GM23248 (cell line): ENCODE measurements at regions not wholly inside any gene's neighbourhood (a gene's known extent, or its start where the extent isn't known, plus 50 kb on each side); places are given as distances from the start of the nearest gene placed in this dataset.

Experiments used
- DNase-seq: peaks from one replicate; pipeline ENCODE4 v3.0.0-alpha.2; 2015
- H2AFZ ChIP-seq: fragments of 200-600 bp; sonication (generic); 2 replicates; pipeline ENCODE4 v1.6.1; 2016; ENCODE audit warnings: antibody characterized with exemption
- H3F3A ChIP-seq: fragments of 200-600 bp; sonication (generic); 2 replicates; pipeline ENCODE4 v1.6.1; 2016; ENCODE audit warnings: mild to moderate bottlenecking, antibody characterized with exemption, mixed run types; ENCODE audit not compliant: insufficient read depth
- H3K27ac ChIP-seq: fragments of 200-600 bp; sonication (generic); 2 replicates; pipeline ENCODE4 v1.5.1; 2016; ENCODE audit warnings: mild to moderate bottlenecking
- H3K27me3 ChIP-seq: fragments of 200-600 bp; sonication (generic); replicated peaks from 2 replicates; pipeline ENCODE4 v1.6.1; 2016; ENCODE audit warnings: mild to moderate bottlenecking; ENCODE audit not compliant: insufficient read depth
- H3K36me3 ChIP-seq: fragments of 200-600 bp; sonication (generic); 2 replicates; pipeline ENCODE4 v1.6.1; 2016; ENCODE audit warnings: low read depth, mild to moderate bottlenecking
- H3K4me1 ChIP-seq: fragments of 200-600 bp; sonication (generic); 2 replicates; pipeline ENCODE4 v1.6.1; 2016; ENCODE audit warnings: mild to moderate bottlenecking; ENCODE audit not compliant: insufficient read depth
- H3K4me2 ChIP-seq: fragments of 200-600 bp; sonication (generic); one replicate; pipeline ENCODE4 v1.6.1; 2016; ENCODE audit warnings: mild to moderate bottlenecking; ENCODE audit not compliant: unreplicated experiment
- H3K4me3 ChIP-seq: fragments of 200-600 bp; sonication (generic); 2 replicates; pipeline ENCODE4 v1.5.1; 2016; ENCODE audit warnings: mild to moderate bottlenecking
- H3K79me2 ChIP-seq: fragments of 200-600 bp; sonication (generic); 2 replicates; pipeline ENCODE4 v1.6.1; 2016; ENCODE audit warnings: mild to moderate bottlenecking; ENCODE audit not compliant: insufficient read depth
- H3K9ac ChIP-seq: fragments of 200-600 bp; sonication (generic); 2 replicates; pipeline ENCODE4 v1.6.1; 2016; ENCODE audit warnings: mild to moderate bottlenecking
- H3K9me2 ChIP-seq: fragments of 200-600 bp; sonication (generic); 2 replicates; pipeline ENCODE4 v1.6.1; 2016; ENCODE audit warnings: mixed run types, mild to moderate bottlenecking, moderate library complexity; ENCODE audit not compliant: insufficient read depth
- H3K9me3 ChIP-seq: fragments of 200-600 bp; sonication (generic); one replicate; pipeline ENCODE4 v1.6.1; 2017; ENCODE audit warnings: low read depth
- H4K20me1 ChIP-seq: fragments of 200-600 bp; sonication (generic); 2 replicates; pipeline ENCODE4 v1.6.0; 2016; ENCODE audit not compliant: insufficient read depth
- EZH2 ChIP-seq: fragments of 200-600 bp; sonication (generic); IDR thresholded peaks from 2 replicates; pipeline ENCODE4 v1.6.1; 2018; ENCODE audit warnings: antibody characterized with exemption, mild to moderate bottlenecking; ENCODE audit not compliant: insufficient read depth, poor library complexity, severe bottlenecking
- EZH2phosphoT487 ChIP-seq: fragments of 200-600 bp; sonication (generic); IDR thresholded peaks from 2 replicates; pipeline ENCODE4 v1.6.1; 2018; ENCODE audit warnings: antibody characterized with exemption, moderate library complexity, mild to moderate bottlenecking, low read depth; ENCODE audit not compliant: insufficient read depth
- WGBS, 2 experiments: methylation state at CpG; one replicate each; pipeline ENCODE4 v1.1.6; 2015 to 2017; ENCODE audit warnings: low lambda C conversion rate in 2 of 2, low coverage in 1 of 2; ENCODE audit errors: missing lambda C conversion rate in 2 of 2; 5-methylcytosine and 5-hydroxymethylcytosine counted together
- in situ Hi-C: fragments of 300-500 bp; cut with MboI; formaldehyde crosslinking; loops from 2 replicates; pipeline ENCODE4 v1.15.0; 2020

- Histone ChIP-seq H3K9me3 (no peaks in the 10 kb centered on the region), H3K27me3 (no peaks in the 10 kb centered on the region), H2AFZ (no peak overlapping the region), H3K4me1 (no peaks in the 10 kb centered on the region), H3K4me2 (no peak overlapping the region), H3F3A (no peaks in the 10 kb centered on the region), H4K20me1 (no peaks in the 10 kb centered on the region), H3K4me3 (no peak overlapping the region), H3K9ac (no peak overlapping the region), H3K79me2 (no peaks in the 10 kb centered on the region), H3K36me3 (no peaks in the 10 kb centered on the region), H3K9me2 (no peaks in the 10 kb centered on the region), H3K27ac (no peak overlapping the region)
- no peak for TF ChIP-seq EZH2phosphoT487
- no peak for TF ChIP-seq EZH2
- WGBS, 2 experiments, result 19 to 20% methylated on average over 2 of the region's 2 CpGs
- no peak for DNase-seq
- in situ Hi-C loops, result no loop called here
Measured at GRCh38 chr18:30544141-30544540, 498.4 kb downstream of the DSC3 start.

- Histone ChIP-seq H3K4me3 (no peak overlapping the region), H3K9ac (no peak overlapping the region), H3K4me1 (no peaks in the 10 kb centered on the region), H3K9me3 (no peaks in the 10 kb centered on the region), H3K27ac (no peak overlapping the region), H3K4me2 (no peak overlapping the region), H3K79me2 (no peaks in the 10 kb centered on the region), H4K20me1 (no peaks in the 10 kb centered on the region), H3K36me3 (no peaks in the 10 kb centered on the region), H3K27me3 (no peaks in the 10 kb centered on the region), H2AFZ (no peak overlapping the region), H3F3A (no peaks in the 10 kb centered on the region), H3K9me2 (no peaks in the 10 kb centered on the region)
- no peak for DNase-seq
- TF ChIP-seq EZH2phosphoT487, result no peak
- TF ChIP-seq EZH2, result no peak
- in situ Hi-C loops, result no loop called here
- WGBS, 2 experiments, result 7 to 11% methylated on average over 1 of the region's 1 CpG
Measured at GRCh38 chr18:30533716-30534115, 508.8 kb downstream of the DSC3 start.

GRCh38 chr18:30527917-30528316 is 514.6 kb downstream of the DSC3 start:
- no peaks in the 10 kb centered on the region for H3K36me3 ChIP-seq
- TF ChIP-seq EZH2phosphoT487 (no peak), EZH2 (no peak)
- no peaks in the 10 kb centered on the region for H4K20me1 ChIP-seq
- no peak overlapping the region for H3K9ac ChIP-seq
- DNase-seq, result no peak
- in situ Hi-C loops, result no loop called here
- H3K4me3 ChIP-seq, result no peak overlapping the region
- H3K4me1 ChIP-seq, result no peaks in the 10 kb centered on the region
- WGBS, 2 experiments, result 0 to 4% methylated on average over 1 of the region's 1 CpG
- H3F3A ChIP-seq, result no peaks in the 10 kb centered on the region
- H2AFZ ChIP-seq, result no peak overlapping the region
- H3K27me3 ChIP-seq, result no peaks in the 10 kb centered on the region
- H3K27ac ChIP-seq, result no peak overlapping the region
- no peak overlapping the region for H3K4me2 ChIP-seq
- no peaks in the 10 kb centered on the region for H3K79me2 ChIP-seq
- H3K9me3 ChIP-seq, result no peaks in the 10 kb centered on the region
- H3K9me2 ChIP-seq, result no peaks in the 10 kb centered on the region

GRCh38 chr18:30527226-30527625 is 515.3 kb downstream of the DSC3 start:
- no peaks in the 10 kb centered on the region for H3K27me3 ChIP-seq
- H3K4me2 ChIP-seq, result no peak overlapping the region
- no peaks in the 10 kb centered on the region for H3K9me2 ChIP-seq
- H3K4me1 ChIP-seq, result no peaks in the 10 kb centered on the region
- no peak for TF ChIP-seq EZH2
- TF ChIP-seq EZH2phosphoT487, result no peak
- no peak overlapping the region for H2AFZ ChIP-seq
- no peaks in the 10 kb centered on the region for H3K79me2 ChIP-seq
- H3F3A ChIP-seq, result no peaks in the 10 kb centered on the region
- no peak for DNase-seq
- H3K27ac ChIP-seq, result no peak overlapping the region
- H3K36me3 ChIP-seq, result no peaks in the 10 kb centered on the region
- no peak overlapping the region for H3K9ac ChIP-seq
- H3K4me3 ChIP-seq, result no peak overlapping the region
- H4K20me1 ChIP-seq, result no peaks in the 10 kb centered on the region
- in situ Hi-C loops, result no loop called here
- no peaks in the 10 kb centered on the region for H3K9me3 ChIP-seq
- 32 to 35% methylated on average over 1 of the region's 1 CpG for WGBS, 2 experiments

GRCh38 chr18:30522288-30522929 is 520.1 kb downstream of the DSC3 start:
- Histone ChIP-seq H3F3A (no peaks in the 10 kb centered on the region), H3K9me3 (no peaks in the 10 kb centered on the region), H3K4me2 (no peak overlapping the region), H2AFZ (no peak overlapping the region), H3K27me3 (no peaks in the 10 kb centered on the region), H3K9ac (no peak overlapping the region), H3K4me1 (no peaks in the 10 kb centered on the region), H3K4me3 (no peak overlapping the region), H4K20me1 (no peaks in the 10 kb centered on the region), H3K79me2 (no peaks in the 10 kb centered on the region), H3K9me2 (no peaks in the 10 kb centered on the region), H3K27ac (no peak overlapping the region), H3K36me3 (no peaks in the 10 kb centered on the region)
- in situ Hi-C loops, result no loop called here
- no peak for DNase-seq
- TF ChIP-seq EZH2 (no peak), EZH2phosphoT487 (no peak)
- WGBS, 2 experiments, result 6 to 16% methylated on average over 4 of the region's 4 CpGs
